ENCODE measurements at regions not wholly inside any gene's neighbourhood (a gene's known extent, or its start where the extent isn't known, plus 50 kb on each side); places are given as distances from the start of the nearest gene placed in this dataset.

DNA sequence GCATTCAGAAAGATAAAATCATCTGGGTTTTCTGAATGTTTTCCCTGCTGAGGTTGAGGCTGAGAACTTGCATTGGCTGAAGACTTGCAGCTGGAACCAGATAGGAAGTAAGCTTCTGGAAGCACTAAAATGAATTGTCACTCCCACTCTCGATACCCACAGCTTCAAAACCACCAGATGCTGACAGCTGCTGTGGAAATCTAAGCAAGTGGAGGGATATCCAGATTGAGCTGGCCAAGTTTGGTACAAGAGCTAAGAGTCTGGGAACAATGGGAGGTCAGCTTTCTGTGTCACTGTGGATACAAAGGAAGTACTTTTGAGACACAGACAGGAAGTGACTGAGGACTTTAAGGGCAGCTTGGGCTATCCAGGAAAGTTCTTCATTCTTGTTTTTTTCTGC, 51.3 kb upstream of the CD44 start:
- POLR2A ChIA-PET: no interaction called here

GRCh38 chr11:35088226-35088625, 50.7 kb upstream of the CD44 start:
- POLR2A ChIA-PET: no interaction called here
- ATAC-seq: no peak
- H3K36me3 Mint-ChIP-seq: no peaks in the 10 kb centered on the region
- no peak overlapping the region for H3K4me3 Mint-ChIP-seq
- CTCF ChIA-PET: interaction anchor here (0.6 kb wide), 1 partner anchor 57 kb away, joined by 5 read pairs; no protein-coding TSS in a partner anchor
- no peak for DNase-seq (ENCODE audit: low spot score)
- H3K9me3 Mint-ChIP-seq: peaks cover 12% of the 10 kb centered on the region
- H3K27ac Mint-ChIP-seq: no peak overlapping the region
- TF ChIP-seq PRRX2 (CRISPR knock-in tag; IDR thresholded peaks at IDR 0.05) (no peak), KAT7 (CRISPR knock-in tag; IDR thresholded peaks at IDR 0.05; ENCODE audit: borderline replicate concordance) (no peak), TEAD4 (CRISPR knock-in tag; IDR thresholded peaks at IDR 0.05) (no peak), GTF2I (CRISPR knock-in tag; conservative IDR thresholded peaks at IDR 0.05) (no peak), PREB (CRISPR knock-in tag; IDR thresholded peaks at IDR 0.05; ENCODE audit: borderline replicate concordance) (no peak), ZNF317 (CRISPR knock-in tag; IDR thresholded peaks at IDR 0.05; ENCODE audit: borderline replicate concordance, low read depth) (no peak), ZNF416 (CRISPR knock-in tag; IDR thresholded peaks at IDR 0.05) (no peak), E2F4 (CRISPR knock-in tag; IDR thresholded peaks at IDR 0.05; ENCODE audit: borderline replicate concordance, low read depth) (no peak), IRF2 (CRISPR knock-in tag; IDR thresholded peaks at IDR 0.05; ENCODE audit: borderline replicate concordance, low read depth) (no peak), ZNF512 (CRISPR knock-in tag; IDR thresholded peaks at IDR 0.05; ENCODE audit: borderline replicate concordance) (no peak), STAT6 (CRISPR knock-in tag; conservative IDR thresholded peaks at IDR 0.05; ENCODE audit: low read depth) (no peak), SOX15 (CRISPR knock-in tag; IDR thresholded peaks at IDR 0.05) (no peak), ZBTB43 (CRISPR knock-in tag; IDR thresholded peaks at IDR 0.05) (no peak), EMX1 (CRISPR knock-in tag; IDR thresholded peaks at IDR 0.05) (no peak), E2F5 (CRISPR knock-in tag; IDR thresholded peaks at IDR 0.05) (no peak)
- TF ChIP-seq, protein P1, sequence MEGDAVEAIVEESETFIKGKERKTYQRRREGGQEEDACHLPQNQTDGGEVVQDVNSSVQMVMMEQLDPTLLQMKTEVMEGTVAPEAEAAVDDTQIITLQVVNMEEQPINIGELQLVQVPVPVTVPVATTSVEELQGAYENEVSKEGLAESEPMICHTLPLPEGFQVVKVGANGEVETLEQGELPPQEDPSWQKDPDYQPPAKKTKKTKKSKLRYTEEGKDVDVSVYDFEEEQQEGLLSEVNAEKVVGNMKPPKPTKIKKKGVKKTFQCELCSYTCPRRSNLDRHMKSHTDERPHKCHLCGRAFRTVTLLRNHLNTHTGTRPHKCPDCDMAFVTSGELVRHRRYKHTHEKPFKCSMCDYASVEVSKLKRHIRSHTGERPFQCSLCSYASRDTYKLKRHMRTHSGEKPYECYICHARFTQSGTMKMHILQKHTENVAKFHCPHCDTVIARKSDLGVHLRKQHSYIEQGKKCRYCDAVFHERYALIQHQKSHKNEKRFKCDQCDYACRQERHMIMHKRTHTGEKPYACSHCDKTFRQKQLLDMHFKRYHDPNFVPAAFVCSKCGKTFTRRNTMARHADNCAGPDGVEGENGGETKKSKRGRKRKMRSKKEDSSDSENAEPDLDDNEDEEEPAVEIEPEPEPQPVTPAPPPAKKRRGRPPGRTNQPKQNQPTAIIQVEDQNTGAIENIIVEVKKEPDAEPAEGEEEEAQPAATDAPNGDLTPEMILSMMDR (IDR thresholded peaks at IDR 0.05): no peak
- TF ChIP-seq, protein P2, sequence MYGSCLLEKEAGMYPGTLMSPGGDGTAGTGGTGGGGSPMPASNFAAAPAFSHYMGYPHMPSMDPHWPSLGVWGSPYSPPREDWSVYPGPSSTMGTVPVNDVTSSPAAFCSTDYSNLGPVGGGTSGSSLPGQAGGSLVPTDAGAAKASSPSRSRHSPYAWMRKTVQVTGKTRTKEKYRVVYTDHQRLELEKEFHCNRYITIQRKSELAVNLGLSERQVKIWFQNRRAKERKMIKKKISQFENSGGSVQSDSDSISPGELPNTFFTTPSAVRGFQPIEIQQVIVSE (CRISPR knock-in tag; IDR thresholded peaks at IDR 0.05; ENCODE audit: borderline replicate concordance): no peak
- TF ChIP-seq, protein P3, sequence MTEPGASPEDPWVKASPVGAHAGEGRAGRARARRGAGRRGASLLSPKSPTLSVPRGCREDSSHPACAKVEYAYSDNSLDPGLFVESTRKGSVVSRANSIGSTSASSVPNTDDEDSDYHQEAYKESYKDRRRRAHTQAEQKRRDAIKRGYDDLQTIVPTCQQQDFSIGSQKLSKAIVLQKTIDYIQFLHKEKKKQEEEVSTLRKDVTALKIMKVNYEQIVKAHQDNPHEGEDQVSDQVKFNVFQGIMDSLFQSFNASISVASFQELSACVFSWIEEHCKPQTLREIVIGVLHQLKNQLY (CRISPR knock-in tag; IDR thresholded peaks at IDR 0.05): no peak
- peaks cover 1% of the 10 kb centered on the region for H3K27me3 Mint-ChIP-seq (ENCODE audit: low read depth)
- peaks cover 8% of the 10 kb centered on the region for H3K4me1 Mint-ChIP-seq

More for the DNA sequence above, 51.3 kb upstream of the CD44 start:
- CTCF ChIA-PET: no interaction called here
- peaks cover 12% of the 10 kb centered on the region for H3K4me1 Mint-ChIP-seq
- H3K4me3 Mint-ChIP-seq: no peak overlapping the region
- peaks cover 12% of the 10 kb centered on the region for H3K9me3 Mint-ChIP-seq
- ATAC-seq (no peak), DNase-seq (ENCODE audit: low spot score) (no peak)
- no peak overlapping the region for H3K27ac Mint-ChIP-seq
- no peak for TF ChIP-seq ATF1 (CRISPR knock-in tag; IDR thresholded peaks at IDR 0.05)
- TF ChIP-seq, protein P4, sequence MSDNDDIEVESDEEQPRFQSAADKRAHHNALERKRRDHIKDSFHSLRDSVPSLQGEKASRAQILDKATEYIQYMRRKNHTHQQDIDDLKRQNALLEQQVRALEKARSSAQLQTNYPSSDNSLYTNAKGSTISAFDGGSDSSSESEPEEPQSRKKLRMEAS (CRISPR knock-in tag; IDR thresholded peaks at IDR 0.05): no peak
- TF ChIP-seq, protein P5, sequence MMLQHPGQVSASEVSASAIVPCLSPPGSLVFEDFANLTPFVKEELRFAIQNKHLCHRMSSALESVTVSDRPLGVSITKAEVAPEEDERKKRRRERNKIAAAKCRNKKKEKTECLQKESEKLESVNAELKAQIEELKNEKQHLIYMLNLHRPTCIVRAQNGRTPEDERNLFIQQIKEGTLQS (CRISPR knock-in tag; conservative IDR thresholded peaks at IDR 0.05): no peak
- H3K36me3 Mint-ChIP-seq: no peaks in the 10 kb centered on the region
- H3K27me3 Mint-ChIP-seq (ENCODE audit: low read depth): no peaks in the 10 kb centered on the region
